ENCODE measurements at regions not wholly inside any gene's neighbourhood (a gene's known extent, or its start where the extent isn't known, plus 50 kb on each side); places are given as distances from the start of the nearest gene placed in this dataset.

DNA sequence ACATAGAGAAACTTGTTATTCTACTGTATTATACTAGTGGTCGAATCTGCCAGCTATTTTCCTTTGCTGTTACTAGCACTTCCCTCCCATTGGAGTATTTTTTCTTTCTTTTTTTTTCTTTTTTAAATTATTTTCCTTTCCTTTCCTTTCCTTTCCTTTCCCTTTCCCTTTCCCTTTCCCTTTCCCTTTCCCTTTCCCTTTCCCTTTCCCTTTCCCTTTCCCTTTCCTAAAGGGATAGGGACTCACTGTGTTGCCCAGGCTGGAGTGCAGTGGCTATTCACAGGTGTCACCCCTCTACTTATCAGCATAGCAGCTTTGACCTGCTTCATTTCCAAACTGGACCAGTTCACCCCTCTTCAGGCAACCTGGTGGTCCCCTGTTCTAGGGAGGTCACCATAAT lies 212.6 kb upstream of the SP4 start:
- DNase-seq (ENCODE audit: low read depth, low spot score) (no peak), ATAC-seq (no peak)
- Histone ChIP-seq H2AFZ (ENCODE audit: low read depth, low read length, poor library complexity, severe bottlenecking) (no peak overlapping the region), H4K20me1 (ENCODE audit: insufficient read depth) (no peaks in the 10 kb centered on the region), H3K79me2 (ENCODE audit: insufficient read depth, low read length) (no peaks in the 10 kb centered on the region), H3K36me3 (ENCODE audit: control insufficient read depth in 1 of 2, insufficient read depth in 2 of 2, low read length in 2 of 2) (no peaks in the 10 kb centered on the region), H3K27ac (ENCODE audit: low read depth, low read length) (no peak overlapping the region), H3K9me3 (ENCODE audit: control insufficient read depth in 1 of 2, insufficient read depth in 1 of 2, low read depth in 1 of 2, low read length in 2 of 2) (no peaks in the 10 kb centered on the region), H3K4me2 (ENCODE audit: low read length) (no peak overlapping the region), H3K4me1 (ENCODE audit: control insufficient read depth in 1 of 2, insufficient read depth in 2 of 2, low read length in 2 of 2) (no peaks in the 10 kb centered on the region), H3K9me2 (ENCODE audit: insufficient read depth) (no peaks in the 10 kb centered on the region), H3K9ac (ENCODE audit: low read length) (no peak overlapping the region), H3K4me3 (replicated peaks in 1 of 2; ENCODE audit: low read depth in 1 of 2, low read length in 2 of 2) (no peak overlapping the region), H3K27me3 (ENCODE audit: insufficient read depth, low read length) (no peaks in the 10 kb centered on the region)
- ChIA-PET RAD21 (ENCODE audit: low non-redundant PET in 1 of 2, low total read pairs in 2 of 2, uncharacterized antibody in 2 of 2, unreplicated experiment in 2 of 2) (no interaction called here), CTCF (no interaction called here), POLR2A (no interaction called here)
- BruUV-seq (replicated peaks): no TSS peak
- TF ChIP-seq POLR2A (IDR thresholded peaks at IDR 0.05; ENCODE audit: borderline replicate concordance, extremely low read depth, insufficient read depth, insufficient read length) (no peak), YY1 (IDR thresholded peaks at IDR 0.05; ENCODE audit: extremely low read depth, insufficient replicate concordance, low read depth, low read length) (no peak), TCF7L2 (IDR thresholded peaks at IDR 0.05; ENCODE audit: borderline replicate concordance, extremely low read depth, insufficient read depth, insufficient read length) (no peak), RAD21 (IDR thresholded peaks at IDR 0.05; ENCODE audit: low read depth) (no peak), EZH2phosphoT487 (IDR thresholded peaks at IDR 0.05; ENCODE audit: borderline replicate concordance) (no peak), FOSL1 (IDR thresholded peaks at IDR 0.05; ENCODE audit: low read depth) (no peak), ZNF274 (IDR thresholded peaks at IDR 0.05; ENCODE audit: low read depth, low read length) (no peak), CBX3 (IDR thresholded peaks at IDR 0.05; ENCODE audit: low read depth) (no peak), POLR2AphosphoS5 (IDR thresholded peaks at IDR 0.05; ENCODE audit: low read depth, low read length) (no peak), EGR1 (IDR thresholded peaks at IDR 0.05; ENCODE audit: low read depth) (no peak)
- TF ChIP-seq, protein P1, sequence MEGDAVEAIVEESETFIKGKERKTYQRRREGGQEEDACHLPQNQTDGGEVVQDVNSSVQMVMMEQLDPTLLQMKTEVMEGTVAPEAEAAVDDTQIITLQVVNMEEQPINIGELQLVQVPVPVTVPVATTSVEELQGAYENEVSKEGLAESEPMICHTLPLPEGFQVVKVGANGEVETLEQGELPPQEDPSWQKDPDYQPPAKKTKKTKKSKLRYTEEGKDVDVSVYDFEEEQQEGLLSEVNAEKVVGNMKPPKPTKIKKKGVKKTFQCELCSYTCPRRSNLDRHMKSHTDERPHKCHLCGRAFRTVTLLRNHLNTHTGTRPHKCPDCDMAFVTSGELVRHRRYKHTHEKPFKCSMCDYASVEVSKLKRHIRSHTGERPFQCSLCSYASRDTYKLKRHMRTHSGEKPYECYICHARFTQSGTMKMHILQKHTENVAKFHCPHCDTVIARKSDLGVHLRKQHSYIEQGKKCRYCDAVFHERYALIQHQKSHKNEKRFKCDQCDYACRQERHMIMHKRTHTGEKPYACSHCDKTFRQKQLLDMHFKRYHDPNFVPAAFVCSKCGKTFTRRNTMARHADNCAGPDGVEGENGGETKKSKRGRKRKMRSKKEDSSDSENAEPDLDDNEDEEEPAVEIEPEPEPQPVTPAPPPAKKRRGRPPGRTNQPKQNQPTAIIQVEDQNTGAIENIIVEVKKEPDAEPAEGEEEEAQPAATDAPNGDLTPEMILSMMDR (IDR thresholded peaks at IDR 0.05 in 2 of 3, conservative IDR thresholded peaks at IDR 0.05 in 1 of 3; ENCODE audit: borderline replicate concordance in 1 of 3, insufficient read depth in 1 of 3, low read depth in 2 of 3, low read length in 2 of 3): no peak
- TF ChIP-seq, protein P2, sequence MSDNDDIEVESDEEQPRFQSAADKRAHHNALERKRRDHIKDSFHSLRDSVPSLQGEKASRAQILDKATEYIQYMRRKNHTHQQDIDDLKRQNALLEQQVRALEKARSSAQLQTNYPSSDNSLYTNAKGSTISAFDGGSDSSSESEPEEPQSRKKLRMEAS (IDR thresholded peaks at IDR 0.05): no peak
- TF ChIP-seq, protein P3, sequence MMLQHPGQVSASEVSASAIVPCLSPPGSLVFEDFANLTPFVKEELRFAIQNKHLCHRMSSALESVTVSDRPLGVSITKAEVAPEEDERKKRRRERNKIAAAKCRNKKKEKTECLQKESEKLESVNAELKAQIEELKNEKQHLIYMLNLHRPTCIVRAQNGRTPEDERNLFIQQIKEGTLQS (IDR thresholded peaks at IDR 0.05): no peak
- TF ChIP-seq, protein P4, sequence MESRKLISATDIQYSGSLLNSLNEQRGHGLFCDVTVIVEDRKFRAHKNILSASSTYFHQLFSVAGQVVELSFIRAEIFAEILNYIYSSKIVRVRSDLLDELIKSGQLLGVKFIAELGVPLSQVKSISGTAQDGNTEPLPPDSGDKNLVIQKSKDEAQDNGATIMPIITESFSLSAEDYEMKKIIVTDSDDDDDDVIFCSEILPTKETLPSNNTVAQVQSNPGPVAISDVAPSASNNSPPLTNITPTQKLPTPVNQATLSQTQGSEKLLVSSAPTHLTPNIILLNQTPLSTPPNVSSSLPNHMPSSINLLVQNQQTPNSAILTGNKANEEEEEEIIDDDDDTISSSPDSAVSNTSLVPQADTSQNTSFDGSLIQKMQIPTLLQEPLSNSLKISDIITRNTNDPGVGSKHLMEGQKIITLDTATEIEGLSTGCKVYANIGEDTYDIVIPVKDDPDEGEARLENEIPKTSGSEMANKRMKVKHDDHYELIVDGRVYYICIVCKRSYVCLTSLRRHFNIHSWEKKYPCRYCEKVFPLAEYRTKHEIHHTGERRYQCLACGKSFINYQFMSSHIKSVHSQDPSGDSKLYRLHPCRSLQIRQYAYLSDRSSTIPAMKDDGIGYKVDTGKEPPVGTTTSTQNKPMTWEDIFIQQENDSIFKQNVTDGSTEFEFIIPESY (IDR thresholded peaks at IDR 0.05; ENCODE audit: extremely low read depth, insufficient replicate concordance, low read length): no peak
- intact Hi-C loops (cut with micrococcal nuclease): no loop called here

Measured in HCT116 (cell line).